ENCODE measurements at regions not wholly inside any gene's neighbourhood (a gene's known extent, or its start where the extent isn't known, plus 50 kb on each side); places are given as distances from the start of the nearest gene placed in this dataset.

- no peak for TF ChIP-seq RNF2 (IDR thresholded peaks at IDR 0.05; ENCODE audit: borderline replicate concordance, low read depth, low read length, missing control alignments, poor library complexity, severe bottlenecking)
These were observed 702.8 kb downstream of the INHBA start (continued) for GRCh38 chr7:41000042-41000441.
